HG03139 (cell line): ENCODE measurements at regions not wholly inside any gene's neighbourhood (a gene's known extent, or its start where the extent isn't known, plus 50 kb on each side); places are given as distances from the start of the nearest gene placed in this dataset.
"Not testable (repeated sequence)": the region's sequence is repeated elsewhere in the genome, so short reads cannot be mapped to it uniquely, and the experiment has no call there.

Experiments used
- ATAC-seq: cut with Tn5 transposase; IDR thresholded peaks from one replicate; pipeline ENCODE4 v1.9.1; 2021; ENCODE audit not compliant: unreplicated experiment

- ATAC-seq = no peak
Measured at GRCh38 chr2:194870974-194871535, 786.0 kb upstream of the SLC39A10 start.

GRCh38 chr2:194867328-194867727 is 789.7 kb upstream of the SLC39A10 start:
- no peak for ATAC-seq

- ATAC-seq = no peak
Measured at GRCh38 chr2:194854941-194855340, 802.1 kb upstream of the SLC39A10 start.

DNA sequence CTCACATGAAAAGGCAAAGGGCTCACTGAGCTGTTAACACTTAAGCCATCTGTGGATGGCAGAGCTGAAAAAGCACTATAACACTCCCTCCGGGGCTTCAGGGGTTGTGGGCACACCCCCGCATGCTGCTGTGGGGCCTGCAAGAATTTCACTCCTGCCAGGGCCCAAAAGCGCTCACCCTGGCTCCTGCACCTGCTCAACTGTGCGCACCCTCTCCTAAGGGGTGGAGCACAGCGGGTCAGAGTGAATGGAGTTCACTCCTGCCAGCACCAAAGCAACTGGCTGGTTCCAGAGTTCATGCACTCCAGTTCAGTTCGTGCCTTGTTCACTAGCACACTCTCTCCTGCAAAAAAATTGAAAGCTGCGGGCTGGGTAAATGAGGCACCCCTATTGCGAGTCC is 814.2 kb upstream of the SLC39A10 start:
- no peak for ATAC-seq

- not testable (repeated sequence) for ATAC-seq
Measured at GRCh38 chr2:194834371-194834770, 822.7 kb upstream of the SLC39A10 start.

DNA sequence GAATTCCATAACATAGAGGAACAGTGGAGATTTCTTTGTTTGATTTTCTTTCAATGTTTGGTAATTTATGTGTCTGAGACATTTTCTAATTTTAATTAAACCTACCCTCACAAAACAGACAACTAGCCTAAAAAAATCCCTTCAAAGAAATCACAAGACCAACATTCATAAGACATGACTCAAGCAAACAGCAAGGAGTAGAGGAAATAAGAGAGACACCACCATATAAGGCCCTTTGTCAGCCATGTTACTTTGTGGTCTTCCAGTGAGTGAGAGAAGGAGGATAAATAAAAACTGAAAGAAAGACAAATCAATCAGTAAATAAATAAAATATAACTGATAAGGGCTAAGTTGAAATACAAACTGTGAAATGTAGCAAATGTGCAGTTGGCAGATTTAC is 830.8 kb upstream of the SLC39A10 start:
- no peak for ATAC-seq

- ATAC-seq = no peak
Measured at GRCh38 chr2:194824450-194824849, 832.6 kb upstream of the SLC39A10 start.

DNA sequence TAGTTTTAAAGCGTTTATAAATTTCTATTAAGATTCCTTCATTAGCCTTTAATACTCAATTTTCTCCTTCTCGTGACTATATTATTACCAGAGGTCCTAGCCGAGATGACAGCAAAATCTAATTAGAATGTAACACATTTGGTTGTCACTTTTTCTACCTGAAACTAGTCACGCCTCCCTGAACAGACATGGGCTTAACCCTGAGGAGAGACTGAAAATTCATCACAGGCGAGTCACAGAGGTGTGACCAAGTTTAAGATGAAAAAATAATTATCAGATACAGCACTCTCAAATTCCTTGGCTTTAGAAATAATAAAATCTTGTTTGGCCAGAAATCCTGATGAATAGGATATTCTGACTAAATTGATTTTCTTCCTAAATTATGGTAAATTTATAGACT is 834.4 kb upstream of the SLC39A10 start:
- no peak for ATAC-seq

- ATAC-seq = no peak
Measured at GRCh38 chr2:194822097-194822496, 834.9 kb upstream of the SLC39A10 start.

GRCh38 chr2:194819367-194819766 is 837.7 kb upstream of the SLC39A10 start:
- no peak for ATAC-seq

DNA sequence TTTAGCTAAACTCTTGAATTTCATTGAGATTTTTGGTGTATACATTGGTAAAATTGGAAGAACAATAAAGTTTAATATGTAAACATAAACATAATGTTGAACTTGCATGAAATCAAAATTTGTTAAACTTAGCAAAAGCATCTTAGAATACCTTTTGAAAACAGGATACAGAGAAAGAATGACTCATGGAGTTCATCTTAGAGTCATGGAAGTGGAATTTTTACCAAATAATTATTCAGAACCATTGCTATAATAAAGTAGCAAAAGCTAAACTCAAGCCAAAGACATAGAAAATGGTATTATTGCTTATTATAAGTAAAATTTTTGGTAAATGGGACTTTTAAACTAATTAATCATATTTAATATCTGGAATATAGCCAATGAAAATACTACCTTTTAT is 841.6 kb upstream of the SLC39A10 start:
- no peak for ATAC-seq

- ATAC-seq = no peak
Measured at GRCh38 chr2:194802589-194802988, 854.4 kb upstream of the SLC39A10 start.

DNA sequence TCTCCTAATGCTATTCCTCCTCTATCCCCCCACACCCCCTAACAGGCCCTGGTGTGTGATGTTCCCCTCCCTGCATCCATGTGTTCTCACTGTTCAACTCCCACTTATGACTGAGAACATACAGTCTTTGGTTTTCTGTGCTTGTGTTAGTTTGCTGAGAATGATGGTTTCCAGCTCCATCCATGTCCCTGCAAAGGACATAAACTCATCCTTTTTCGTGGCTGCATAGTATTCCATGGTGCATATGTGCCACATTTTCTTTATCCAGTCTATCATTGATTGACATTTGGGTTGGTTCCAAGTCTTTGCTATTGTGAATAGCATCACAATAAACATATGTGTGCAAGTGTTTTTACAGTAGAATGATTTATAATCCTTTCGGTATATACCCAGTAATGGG is 870.0 kb upstream of the SLC39A10 start:
- not testable (repeated sequence) for ATAC-seq

GRCh38 chr2:194771394-194771793 is 885.6 kb upstream of the SLC39A10 start:
- not testable (repeated sequence) for ATAC-seq

GRCh38 chr2:194769030-194769429 is 888.0 kb upstream of the SLC39A10 start:
- ATAC-seq = no peak

DNA sequence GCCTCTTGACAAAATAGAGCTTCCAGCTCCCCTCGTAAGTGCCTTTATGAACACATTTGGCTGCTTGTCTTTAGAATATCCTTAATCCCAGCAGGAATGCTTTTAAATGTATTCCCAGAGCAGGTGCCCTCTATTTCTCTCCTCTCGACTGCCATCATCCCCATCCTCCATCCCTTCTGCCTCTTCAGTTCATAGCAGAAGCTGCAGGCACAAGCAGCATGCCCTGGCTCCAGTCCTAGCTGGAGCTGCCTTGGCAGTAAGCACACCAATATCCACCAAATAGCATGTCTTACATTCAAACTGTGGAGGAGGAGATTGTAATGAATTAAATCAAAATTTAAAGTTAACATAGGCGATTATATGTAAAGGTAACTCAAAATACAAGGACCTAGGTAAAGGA is 891.3 kb upstream of the SLC39A10 start:
- ATAC-seq = no peak

DNA sequence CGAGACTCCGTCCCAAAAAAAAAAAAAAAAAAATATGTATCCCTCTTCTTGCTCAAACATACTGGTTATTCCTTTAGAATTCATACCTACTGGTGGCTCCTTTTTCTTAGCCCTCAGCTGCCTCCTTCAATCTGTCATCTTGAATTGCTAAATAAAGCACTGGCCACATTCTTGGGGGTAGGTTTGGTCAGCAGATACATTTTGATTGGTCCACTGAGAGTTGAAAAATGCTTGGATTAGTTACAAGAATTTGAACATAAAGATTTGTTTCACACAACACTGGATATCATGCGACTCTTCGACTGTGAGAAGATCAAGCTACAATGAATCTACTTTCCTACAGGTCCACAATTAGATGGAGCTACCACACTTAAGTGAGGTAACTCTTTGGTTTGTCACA is 906.1 kb upstream of the SLC39A10 start:
- no peak for ATAC-seq

- ATAC-seq = no peak
Measured at GRCh38 chr2:194745557-194746146, 911.4 kb upstream of the SLC39A10 start.

- ATAC-seq = no peak
Measured at GRCh38 chr2:194742706-194743105, 914.3 kb upstream of the SLC39A10 start.

DNA sequence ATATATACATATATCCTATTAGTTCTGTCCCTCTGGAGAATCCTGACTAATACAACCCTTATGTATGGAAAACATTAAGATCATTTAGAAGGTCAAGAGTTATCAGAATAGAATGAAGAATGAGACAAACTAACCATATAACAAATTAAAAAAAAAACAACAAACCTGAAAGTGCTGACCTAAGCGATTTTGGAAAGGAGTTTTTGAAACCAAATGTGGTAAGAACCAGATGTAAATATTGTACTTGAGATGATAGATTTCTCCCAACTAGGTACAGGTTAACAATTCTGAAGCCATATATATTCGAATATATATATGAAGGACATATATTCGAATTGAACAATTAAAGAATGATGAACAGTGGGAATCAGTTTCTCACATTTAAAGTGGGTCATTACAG is 917.8 kb upstream of the SLC39A10 start:
- no peak for ATAC-seq

DNA sequence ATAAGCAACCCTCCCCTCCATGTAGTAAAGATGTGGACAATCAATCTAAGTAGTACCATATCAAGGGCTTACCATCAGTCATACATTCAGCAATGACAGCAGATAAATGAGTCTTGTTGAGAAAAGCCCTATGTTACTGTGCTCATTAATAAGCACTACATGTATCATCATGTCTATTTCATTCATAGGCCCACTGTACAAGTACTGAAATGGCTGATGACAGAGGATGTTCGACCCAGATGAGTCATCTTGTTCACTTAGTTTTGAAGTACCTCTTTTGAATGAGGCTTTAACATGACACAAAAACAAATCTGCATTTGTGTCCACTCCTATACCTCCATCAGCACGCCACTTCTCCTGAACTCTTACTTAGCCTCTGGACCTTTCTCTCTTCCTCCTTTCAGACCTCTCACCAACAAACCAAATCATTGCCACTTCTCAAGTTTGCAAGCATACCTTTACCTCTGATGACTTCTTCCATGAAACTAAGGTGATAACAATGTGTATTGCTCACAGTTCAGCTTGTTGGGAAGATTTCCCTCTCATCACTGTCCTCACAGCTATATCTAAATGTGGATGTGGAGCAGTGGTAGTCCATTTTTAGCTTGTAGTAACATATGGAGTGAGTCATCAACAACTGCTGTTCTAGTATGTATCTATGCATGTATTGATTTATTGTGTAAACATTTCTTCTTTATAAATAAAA is 921.0 kb upstream of the SLC39A10 start:
- no peak for ATAC-seq

DNA sequence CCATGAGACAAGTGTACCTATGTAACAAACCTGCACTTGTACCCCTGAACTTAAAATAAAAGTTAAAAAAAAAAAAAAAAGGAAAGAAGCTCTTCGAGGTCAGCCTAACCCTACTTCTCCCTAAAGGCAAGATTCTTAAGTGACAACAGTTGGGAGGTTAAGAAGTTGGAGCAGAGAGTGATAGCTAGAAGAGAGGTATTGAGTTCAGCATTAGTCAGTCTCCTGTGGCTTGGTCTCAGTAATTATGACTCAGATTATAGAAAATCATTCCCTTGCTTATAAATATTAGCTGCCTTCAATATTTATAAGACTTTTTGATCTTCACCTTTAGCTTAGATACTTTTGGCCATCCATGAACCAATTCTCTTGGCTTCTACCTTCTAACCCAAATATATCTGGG is 926.8 kb upstream of the SLC39A10 start:
- no peak for ATAC-seq

DNA sequence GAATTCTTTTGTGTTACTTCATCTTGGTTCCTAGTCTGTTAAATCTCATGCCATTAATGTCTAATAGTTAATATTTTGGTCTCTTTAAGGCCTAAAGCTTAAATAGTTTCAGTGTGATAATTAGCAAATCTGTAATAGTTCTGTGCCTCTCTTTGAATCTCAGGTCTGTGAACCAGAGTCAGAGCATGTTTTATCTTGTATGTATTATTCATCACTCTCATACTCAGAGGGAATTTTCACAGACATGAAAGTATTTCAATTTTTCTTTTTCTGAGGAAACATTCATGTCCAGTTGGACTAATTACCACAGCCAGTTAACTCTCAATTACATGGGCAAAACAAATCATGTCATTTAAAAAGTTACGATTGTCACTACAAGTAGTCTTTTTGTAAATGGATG is 931.9 kb upstream of the SLC39A10 start:
- ATAC-seq = no peak
